IMR-90 (cell line): ENCODE measurements at regions not wholly inside any gene's neighbourhood (a gene's known extent, or its start where the extent isn't known, plus 50 kb on each side); places are given as distances from the start of the nearest gene placed in this dataset.
"Not testable (repeated sequence)": the region's sequence is repeated elsewhere in the genome, so short reads cannot be mapped to it uniquely, and the experiment has no call there.

Source experiments
- ATAC-seq: fragments of 200-7000 bp; cut with Tn5 transposase; 2 replicates; pipeline ENCODE4 v1.9.1; 2020; ENCODE audit warnings: low read depth, mild to moderate bottlenecking, moderate library complexity
- BruUV-seq: library from RNA; stranded (reverse); fragments of 400-500 nt; replicated peaks from 2 replicates; lab custom pipeline; 2021; lab: Mats Ljungman, UMichigan
- CTCF ChIA-PET: fragments of 300-600 bp; formaldehyde crosslinking; extraction: SDS; loops from one replicate; lab custom pipeline; 2021; ENCODE audit warnings: antibody characterized with exemption; lab: Yijun Ruan, JAX
- POLR2A ChIA-PET: fragments of 300-600 bp; sonication (Branson Sonifier 250); formaldehyde crosslinking; loops from one replicate; lab custom pipeline; 2022; ENCODE audit warnings: antibody characterized with exemption; ENCODE audit not compliant: unreplicated experiment; lab: Charles Lee
- DNase-seq: peaks from one replicate; pipeline ENCODE4 v3.0.0; 2013
- H2AFZ ChIP-seq: replicated peaks from 2 replicates; pipeline ENCODE3; 2013; ENCODE audit warnings: low read length, mild to moderate bottlenecking; ENCODE audit not compliant: poor library complexity
- H2AK5ac ChIP-seq: 2 replicates; pipeline ENCODE4 v1.6.1; 2013; ENCODE audit warnings: low read depth, low read length, inconsistent platforms
- H2AK9ac ChIP-seq: replicated peaks from 2 replicates; pipeline ENCODE3; 2013; ENCODE audit warnings: mild to moderate bottlenecking, low read depth, low read length, moderate library complexity; ENCODE audit not compliant: poor library complexity
- H2BK120ac ChIP-seq: 2 replicates; pipeline ENCODE4 v1.6.1; 2013; ENCODE audit warnings: low read depth, low read length, inconsistent platforms
- H2BK15ac ChIP-seq: 3 replicates; pipeline ENCODE4 v1.6.1; 2013; ENCODE audit warnings: low read depth, low read length, inconsistent platforms
- H2BK20ac ChIP-seq: 2 replicates; pipeline ENCODE4 v1.6.1; 2013; ENCODE audit warnings: low read depth, mild to moderate bottlenecking, inconsistent platforms, low read length, moderate library complexity
- H2BK5ac ChIP-seq: 2 replicates; pipeline ENCODE4 v1.6.1; 2013; ENCODE audit warnings: mild to moderate bottlenecking, low read depth, low read length, inconsistent platforms; ENCODE audit not compliant: poor library complexity, severe bottlenecking
- H3K14ac ChIP-seq: replicated peaks from 2 replicates; pipeline ENCODE4 v1.6.1; 2013; ENCODE audit warnings: low read depth, low read length, inconsistent platforms
- H3K18ac ChIP-seq: 2 replicates; pipeline ENCODE4 v1.6.1; 2013; ENCODE audit warnings: low read depth, low read length, control low read depth
- H3K23ac ChIP-seq: 2 replicates; pipeline ENCODE4 v1.6.1; 2013; ENCODE audit warnings: low read depth, low read length, inconsistent platforms
- H3K27ac ChIP-seq: 2 replicates; pipeline ENCODE4 v1.5.1; 2013; ENCODE audit warnings: mild to moderate bottlenecking, control low read depth, low read length; ENCODE audit not compliant: insufficient read depth
- H3K27me3 ChIP-seq: 2 replicates; pipeline ENCODE4 v1.6.1; 2013; ENCODE audit warnings: low read length; ENCODE audit not compliant: control insufficient read depth, insufficient read depth
- H3K36me3 ChIP-seq: 2 replicates; pipeline ENCODE4 v1.6.1; 2013; ENCODE audit warnings: low read length, mixed read lengths; ENCODE audit not compliant: control insufficient read depth, insufficient read depth
- H3K4ac ChIP-seq: 2 replicates; pipeline ENCODE4 v1.6.1; 2013; ENCODE audit warnings: low read depth, low read length, inconsistent platforms
- H3K4me1 ChIP-seq: 2 replicates; pipeline ENCODE4 v1.6.1; 2013; ENCODE audit warnings: low read length, mixed read lengths; ENCODE audit not compliant: control insufficient read depth, insufficient read depth
- H3K4me2 ChIP-seq: 2 replicates; pipeline ENCODE4 v1.6.1; 2013; ENCODE audit warnings: low read depth, mild to moderate bottlenecking, control low read depth, low read length, moderate library complexity
- H3K4me3 ChIP-seq: 2 replicates; pipeline ENCODE4 v1.5.1; 2013; ENCODE audit warnings: low read depth, mild to moderate bottlenecking, control low read depth, low read length, moderate library complexity; ENCODE audit not compliant: insufficient read depth
- H3K56ac ChIP-seq: 2 replicates; pipeline ENCODE4 v1.6.1; 2013; ENCODE audit warnings: low read length, inconsistent platforms; ENCODE audit not compliant: insufficient read depth; ENCODE audit errors: extremely low read depth
- H3K79me1 ChIP-seq, 2 experiments: 2 replicates each; pipeline ENCODE4 v1.6.1; 2013; ENCODE audit warnings: low read length in 2 of 2, inconsistent platforms in 1 of 2, low read depth in 1 of 2
- H3K9ac ChIP-seq: 2 replicates; pipeline ENCODE4 v1.6.1; 2013; ENCODE audit warnings: low read depth, low read length, control low read depth
- H3K9me1 ChIP-seq: 2 replicates; pipeline ENCODE4 v1.6.1; 2013; ENCODE audit warnings: low read length, inconsistent platforms; ENCODE audit not compliant: insufficient read depth
- H3K9me3 ChIP-seq: 2 replicates; pipeline ENCODE4 v1.6.1; 2013; ENCODE audit warnings: low read length; ENCODE audit not compliant: control insufficient read depth, insufficient read depth
- H4K20me1 ChIP-seq: 2 replicates; pipeline ENCODE4 v1.6.1; 2013; ENCODE audit warnings: low read length, inconsistent platforms; ENCODE audit not compliant: insufficient read depth
- H4K5ac ChIP-seq: 2 replicates; pipeline ENCODE4 v1.6.1; 2013; ENCODE audit warnings: mild to moderate bottlenecking, low read depth, low read length, control low read depth
- H4K8ac ChIP-seq, 2 experiments: 2 replicates each; pipeline ENCODE4 v1.6.1; 2013; ENCODE audit warnings: low read depth in 2 of 2, low read length in 2 of 2, control low read depth in 1 of 2, inconsistent platforms in 1 of 2
- H4K91ac ChIP-seq: 2 replicates; pipeline ENCODE4 v1.6.1; 2013; ENCODE audit warnings: low read depth, low read length, inconsistent platforms; ENCODE audit not compliant: insufficient read depth
- WGBS, 2 experiments: methylation state at CpG; one replicate each; pipeline versions ENCODE4 v1.1.5 to v1.1.7; 2013; ENCODE audit warnings: missing lambda C conversion rate in 2 of 2; ENCODE audit not compliant: insufficient read length in 1 of 2; ENCODE audit errors: extremely low coverage in 2 of 2; 5-methylcytosine and 5-hydroxymethylcytosine counted together
- dilution Hi-C: fragments of 300-500 bp; cut with HindIII; formaldehyde crosslinking; loops from one replicate; pipeline ENCODE4 v1.14.3; 2018; ENCODE audit warnings: low sequenced_read_pairs; ENCODE audit not compliant: unreplicated experiment
- in situ Hi-C: fragments of 300-500 bp; cut with MboI; formaldehyde crosslinking; loops from 3 replicates; pipeline ENCODE4 v1.14.3; 2019; ENCODE audit warnings: low sequenced_read_pairs, inconsistent platforms, mixed read lengths
- intact Hi-C: fragments of 100-400 bp; cut with micrococcal nuclease; formaldehyde crosslinking; loops from 2 replicates; pipeline ENCODE4 v1.10.0; 2022

DNA sequence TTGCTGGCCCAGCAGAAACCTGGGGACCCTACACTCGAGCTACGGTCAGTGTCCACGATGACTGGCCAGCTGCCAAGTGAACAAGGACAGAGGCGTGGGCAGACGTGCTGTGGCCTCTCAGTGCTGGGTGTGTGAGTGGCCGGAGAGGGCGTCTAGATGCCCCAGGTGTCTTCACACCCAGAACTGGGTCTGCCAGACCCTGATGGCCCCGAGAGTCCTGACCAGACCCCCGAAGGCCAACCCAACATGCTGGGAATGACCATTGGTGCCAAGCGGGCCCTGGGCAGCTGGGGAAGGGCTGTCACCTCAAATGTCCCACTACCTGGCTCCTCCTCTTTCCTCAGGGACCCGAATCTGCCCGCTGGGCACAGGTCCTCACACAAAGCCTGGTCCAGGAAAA, 104.5 kb upstream of the SULF2 start:
- WGBS, 2 experiments, result 29% methylated on average over 5 of the region's 12 CpGs; no CpG with 5 or more reads in 1 of the 2 experiments
- dilution Hi-C loops, result not testable (repeated sequence)

More for the DNA sequence above, 104.5 kb upstream of the SULF2 start:
- H3K9me3 ChIP-seq, H2BK120ac ChIP-seq, H3K14ac ChIP-seq, BruUV-seq, H3K56ac ChIP-seq, H4K8ac ChIP-seq, H3K4me1 ChIP-seq, H4K5ac ChIP-seq, H2AFZ ChIP-seq, POLR2A ChIA-PET, H3K4ac ChIP-seq, H2AK5ac ChIP-seq, H4K20me1 ChIP-seq, H3K9me1 ChIP-seq, H2AK9ac ChIP-seq, H3K9ac ChIP-seq, H3K27me3 ChIP-seq, H3K4me2 ChIP-seq, DNase-seq, H4K91ac ChIP-seq, H3K36me3 ChIP-seq, H2BK15ac ChIP-seq, H2BK5ac ChIP-seq, H2BK20ac ChIP-seq, H3K23ac ChIP-seq, ATAC-seq, H3K18ac ChIP-seq, H3K4me3 ChIP-seq, H3K79me1 ChIP-seq, CTCF ChIA-PET, H3K27ac ChIP-seq: not testable (repeated sequence)
- intact Hi-C loops, result loop anchor here (5.0 to 10.0 kb wide), 2 partner anchors 75 to 628 kb away; no protein-coding TSS in a partner anchor
- in situ Hi-C loops, result loop anchor here (5.0 to 10.0 kb wide), 2 partner anchors 45 to 628 kb away; no protein-coding TSS in a partner anchor
